RPMI7951 (cell line): ENCODE measurements at regions not wholly inside any gene's neighbourhood (a gene's known extent, or its start where the extent isn't known, plus 50 kb on each side); places are given as distances from the start of the nearest gene placed in this dataset.
A peak's percentile ranks its signal among the peaks of the same experiment; 100 is the strongest.
"Not testable (repeated sequence)": the region's sequence is repeated elsewhere in the genome, so short reads cannot be mapped to it uniquely, and the experiment has no call there.

Experiments used
- DNase-seq: peaks from one replicate; pipeline ENCODE4 v3.0.0-alpha.2; 2012; ENCODE audit warnings: low read depth

GRCh38 chrX:34270434-34270833 lies 138.3 kb upstream of the FAM47A start:
- DNase-seq, result no peak

- peak; percentile 4 for DNase-seq
Observed at GRCh38 chrX:34238896-34239295, 106.8 kb upstream of the FAM47A start.

GRCh38 chrX:34230156-34230555 lies 98.0 kb upstream of the FAM47A start:
- not testable (repeated sequence) for DNase-seq

GRCh38 chrX:34227804-34228203 lies 95.7 kb upstream of the FAM47A start:
- no peak for DNase-seq

GRCh38 chrX:34223574-34223973 lies 91.5 kb upstream of the FAM47A start:
- no peak for DNase-seq

- no peak for DNase-seq
Observed at GRCh38 chrX:34218063-34218462, 85.9 kb upstream of the FAM47A start.

- DNase-seq, result no peak
Observed at GRCh38 chrX:34197946-34198345, 65.8 kb upstream of the FAM47A start.
